HCEC 1CT (cell line): ENCODE measurements at regions not wholly inside any gene's neighbourhood (a gene's known extent, or its start where the extent isn't known, plus 50 kb on each side); places are given as distances from the start of the nearest gene placed in this dataset.

ENCODE experiments used
- DNase-seq: peaks from one replicate; pipeline ENCODE4 v3.0.0-alpha.2; 2017

GRCh38 chr5:124663101-124663506 lies 83.3 kb downstream of the ZNF608 start:
- no peak for DNase-seq

DNA sequence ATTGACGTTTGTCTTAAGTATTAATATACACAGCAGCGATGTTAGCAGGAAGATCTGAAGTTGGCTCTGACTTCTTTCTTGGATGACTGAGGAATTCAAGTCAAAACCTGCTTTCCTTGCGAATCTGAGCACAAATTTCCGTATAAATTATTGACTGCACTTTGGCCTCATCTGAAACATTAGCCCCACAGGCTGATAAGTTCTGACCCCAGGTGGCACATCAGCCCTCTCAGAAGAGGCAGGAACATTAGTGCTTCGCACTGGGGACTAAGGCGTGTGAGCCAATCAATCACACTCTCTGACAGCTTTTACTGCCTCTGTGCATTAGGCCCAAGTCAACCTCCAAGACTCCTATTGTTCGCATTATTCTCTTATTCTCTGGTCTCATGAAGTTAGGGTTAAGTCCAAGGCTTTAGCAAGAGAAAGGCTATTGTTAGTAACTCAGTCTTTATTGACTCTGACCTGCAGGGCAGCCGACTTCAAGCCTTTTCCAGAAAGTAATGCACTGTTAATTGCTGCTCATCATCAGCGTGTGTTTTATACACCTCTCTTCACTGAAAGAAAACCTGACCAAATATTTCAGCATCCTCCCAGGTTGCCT lies 84.2 kb downstream of the ZNF608 start:
- DNase-seq: no peak

DNA sequence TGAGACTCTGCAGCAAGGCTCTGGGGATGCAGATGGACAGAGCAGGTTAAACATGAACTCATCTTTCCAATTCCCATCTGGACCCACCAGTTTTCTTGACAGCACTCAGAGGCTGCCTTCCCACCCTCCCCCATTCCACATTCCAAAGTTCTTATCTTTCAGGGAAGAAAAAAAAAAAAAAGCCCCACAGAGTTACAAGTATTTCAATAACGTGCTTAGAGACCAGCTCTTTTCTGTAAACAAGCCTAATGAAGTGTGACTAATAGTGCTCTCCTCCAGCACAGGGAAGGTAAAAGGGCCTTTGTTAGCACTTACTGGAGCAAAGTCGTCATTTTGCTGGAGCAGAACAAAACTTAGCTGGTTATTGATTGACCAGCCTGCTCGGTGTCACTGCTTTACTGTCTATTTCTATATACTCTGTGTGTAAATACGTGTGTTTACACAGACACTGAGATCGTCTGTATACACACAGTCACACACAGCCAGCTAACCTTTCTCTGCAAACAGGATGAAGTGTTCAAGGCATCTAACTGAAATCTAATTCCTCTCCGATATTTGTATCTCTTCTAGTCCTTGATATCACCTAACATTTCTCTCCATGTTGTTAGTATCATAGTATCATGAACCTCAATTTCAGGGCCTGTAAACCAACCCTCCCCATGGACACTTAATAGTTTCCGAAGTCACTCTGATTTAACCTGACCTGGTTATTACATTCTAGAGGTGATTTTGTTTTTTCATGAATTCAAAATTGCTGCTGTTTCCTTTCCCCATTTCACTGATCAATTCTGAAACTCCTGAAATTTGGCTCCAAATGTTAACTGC lies 84.9 kb downstream of the ZNF608 start:
- peak; percentile 85 for DNase-seq

DNA sequence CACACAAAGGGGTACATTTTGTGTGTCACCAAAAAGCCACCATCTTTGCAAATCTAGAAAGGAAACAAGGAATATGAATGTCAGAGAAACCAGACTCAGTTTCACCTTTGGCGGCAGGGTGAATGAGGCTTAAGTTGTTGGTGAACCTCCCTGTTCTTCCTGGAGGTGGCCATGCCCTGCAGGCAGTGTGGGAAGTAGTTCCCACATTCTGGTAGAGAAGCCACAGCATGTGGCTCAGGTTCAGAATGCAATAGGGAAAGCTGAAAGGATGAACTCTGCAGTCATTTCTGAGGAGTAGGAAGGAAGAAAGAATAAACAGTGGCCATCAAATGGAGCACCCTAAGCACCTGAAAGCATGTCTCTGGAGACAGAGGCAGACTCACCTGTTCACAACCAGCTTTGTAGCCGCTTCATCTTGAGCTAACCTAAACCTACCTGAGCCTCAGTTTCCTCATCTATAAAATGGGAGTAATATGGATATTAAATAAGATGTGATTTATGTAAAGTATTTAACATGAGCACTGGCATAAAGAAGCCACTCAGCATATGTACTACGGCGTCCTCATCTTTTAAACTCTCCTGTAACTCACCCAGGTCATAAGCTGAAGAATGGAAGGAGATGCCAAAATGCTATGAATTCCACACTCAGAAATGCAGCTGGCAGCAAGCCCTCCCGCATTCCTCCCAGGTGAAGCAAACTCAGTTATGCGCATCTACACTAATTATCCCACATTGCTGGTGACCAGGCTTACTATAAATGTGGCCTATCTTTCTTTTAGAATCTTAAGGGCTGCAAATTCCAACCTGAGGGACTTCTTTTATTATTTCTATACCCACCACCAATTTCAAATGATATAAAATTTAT lies 86.0 kb downstream of the ZNF608 start:
- DNase-seq: peak; percentile 83

DNA sequence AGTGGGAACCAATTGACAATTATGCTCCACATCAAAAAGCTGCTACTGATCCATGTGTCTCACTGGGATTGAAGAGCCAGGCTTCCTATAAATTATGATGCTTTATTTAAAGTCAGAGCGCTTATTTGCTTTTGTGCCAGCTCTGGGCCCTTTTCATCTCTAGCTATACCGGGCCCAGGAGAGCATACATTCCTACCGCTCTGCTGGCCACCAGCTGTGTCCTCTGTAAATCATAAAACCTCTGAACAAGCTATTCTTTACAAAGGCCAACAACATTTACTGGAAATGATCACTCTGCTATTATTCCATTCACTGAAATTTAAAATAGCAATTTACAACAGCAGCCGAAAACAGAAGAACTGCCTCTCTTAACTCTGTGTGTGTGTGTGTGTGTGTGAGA lies 86.6 kb downstream of the ZNF608 start:
- DNase-seq: no peak

DNA sequence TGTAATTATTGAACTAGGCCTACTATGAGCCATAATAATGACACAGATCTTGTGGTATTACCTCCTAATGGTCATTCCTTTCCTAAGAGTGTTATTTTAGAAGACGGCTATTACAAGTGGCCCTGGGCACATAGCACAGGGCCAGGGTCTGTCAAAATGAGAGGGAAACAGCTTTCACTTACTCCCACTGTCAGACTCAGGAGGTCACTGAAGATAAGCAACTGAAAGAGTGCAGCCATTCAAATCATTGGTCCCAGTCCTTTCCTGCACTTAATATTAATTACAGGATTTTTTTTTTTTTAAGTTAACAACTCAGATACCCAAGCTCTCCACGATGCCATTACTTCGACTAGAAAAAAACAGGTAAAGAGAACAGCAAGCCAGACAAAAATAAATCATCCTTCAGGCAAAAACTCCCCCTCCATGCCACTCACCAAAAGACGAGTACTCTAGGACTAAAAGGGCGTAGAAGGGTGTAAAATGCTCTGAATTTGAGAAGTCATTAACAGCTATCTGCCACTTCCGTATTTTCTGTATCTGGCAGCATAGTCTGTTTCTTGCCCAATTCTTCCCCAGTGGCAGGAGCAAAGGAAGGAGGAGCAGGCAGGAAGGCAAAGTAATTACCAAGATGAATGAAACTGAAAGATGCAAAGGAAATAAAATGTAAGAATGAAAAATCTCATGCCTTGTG lies 87.4 kb downstream of the ZNF608 start:
- DNase-seq: no peak

DNA sequence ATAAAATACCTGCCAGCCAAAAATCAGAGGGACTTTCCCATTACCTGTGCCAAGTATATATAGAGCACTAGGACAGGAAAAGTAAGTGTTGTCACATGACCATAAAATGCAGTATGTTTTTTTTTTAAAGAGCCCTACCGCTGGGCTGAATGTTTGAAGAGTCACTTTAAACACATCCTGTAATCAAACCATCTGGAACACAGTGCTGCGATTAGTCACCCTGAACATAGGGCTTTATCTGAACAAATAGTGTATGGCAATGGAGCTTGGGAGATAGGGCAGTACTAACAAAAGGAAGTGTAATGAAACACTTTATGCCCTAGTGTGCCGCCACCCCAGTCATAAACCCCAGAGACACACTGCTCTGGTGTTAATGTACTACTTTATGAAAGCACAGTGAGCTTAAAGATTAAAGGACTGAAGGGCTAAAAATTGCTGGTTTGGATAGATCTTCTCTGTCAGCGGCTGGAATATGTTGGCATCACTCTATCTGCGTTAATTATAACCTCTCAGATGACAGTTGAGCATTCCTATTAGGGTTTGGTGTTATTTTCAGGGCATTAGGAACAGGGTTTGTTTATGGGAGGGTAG lies 90.4 kb downstream of the ZNF608 start:
- DNase-seq: peak; percentile 92

DNA sequence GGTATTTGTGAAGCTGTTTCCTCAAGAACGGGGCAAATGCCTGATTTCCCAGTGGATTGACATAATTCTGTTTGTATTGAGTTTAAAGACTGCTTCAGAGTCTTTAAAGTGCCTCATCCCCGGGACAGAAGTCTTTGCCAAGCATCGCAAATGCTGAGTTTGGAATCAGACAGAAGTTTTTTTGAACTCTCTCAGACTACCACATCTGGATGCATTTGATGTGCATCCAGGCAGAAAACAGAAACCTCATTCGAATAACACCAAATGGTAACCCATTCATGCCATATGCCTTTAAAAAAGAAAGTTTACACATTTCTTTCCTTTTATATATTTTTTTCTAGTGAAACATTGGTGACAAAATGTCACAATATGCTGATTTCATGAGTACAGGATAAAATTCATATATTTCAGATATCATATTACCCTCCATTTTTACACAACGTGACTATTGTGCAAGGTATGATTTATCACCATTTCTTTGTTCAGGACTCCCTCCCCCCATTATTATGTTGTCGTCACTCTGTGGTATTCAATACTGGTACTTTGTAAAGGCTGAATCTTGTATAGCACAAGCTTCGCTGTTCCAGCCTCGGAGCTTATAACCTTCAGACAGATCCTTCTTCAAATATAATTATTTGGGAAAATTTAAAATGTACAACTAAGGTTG lies 91.1 kb downstream of the ZNF608 start:
- peak; percentile 81 for DNase-seq

DNA sequence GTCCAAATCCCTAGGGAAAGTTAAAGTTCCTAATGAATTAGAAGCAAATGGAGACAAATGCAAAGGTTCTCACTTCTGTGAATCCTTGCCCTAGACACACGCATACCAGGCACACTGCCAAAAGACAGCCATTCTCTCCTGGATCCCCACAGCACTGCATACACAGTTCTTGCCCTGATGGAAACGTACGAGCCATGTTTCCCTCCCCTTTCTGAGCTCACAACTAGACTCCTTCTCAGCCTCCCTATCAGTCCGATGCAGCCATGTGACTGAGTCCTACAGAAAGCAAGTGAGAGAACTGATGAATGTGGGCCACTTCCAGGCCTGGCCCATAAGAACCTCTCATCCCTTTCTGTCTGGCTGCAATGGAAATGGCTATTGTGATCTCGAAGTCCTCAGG lies 92.0 kb downstream of the ZNF608 start:
- no peak for DNase-seq

DNA sequence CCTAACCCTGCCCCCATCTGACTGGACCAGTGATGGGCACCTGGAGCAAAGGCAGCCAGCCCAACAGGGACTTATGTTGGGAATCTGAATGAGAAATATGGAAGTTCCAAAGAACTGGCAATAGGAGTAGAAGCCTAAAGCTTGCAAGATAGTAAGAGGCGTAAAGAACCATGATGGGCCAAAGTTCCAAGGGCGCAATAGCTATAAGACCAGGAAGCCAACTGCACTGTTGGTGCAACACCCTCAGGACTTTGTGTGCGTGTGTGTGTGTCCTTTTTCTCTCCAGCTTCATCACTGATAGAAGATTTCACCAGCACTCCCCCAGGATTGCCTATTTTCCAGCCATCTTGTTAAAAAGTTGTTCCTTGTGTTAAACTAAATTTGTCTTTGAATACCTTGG lies 92.8 kb downstream of the ZNF608 start:
- no peak for DNase-seq

DNA sequence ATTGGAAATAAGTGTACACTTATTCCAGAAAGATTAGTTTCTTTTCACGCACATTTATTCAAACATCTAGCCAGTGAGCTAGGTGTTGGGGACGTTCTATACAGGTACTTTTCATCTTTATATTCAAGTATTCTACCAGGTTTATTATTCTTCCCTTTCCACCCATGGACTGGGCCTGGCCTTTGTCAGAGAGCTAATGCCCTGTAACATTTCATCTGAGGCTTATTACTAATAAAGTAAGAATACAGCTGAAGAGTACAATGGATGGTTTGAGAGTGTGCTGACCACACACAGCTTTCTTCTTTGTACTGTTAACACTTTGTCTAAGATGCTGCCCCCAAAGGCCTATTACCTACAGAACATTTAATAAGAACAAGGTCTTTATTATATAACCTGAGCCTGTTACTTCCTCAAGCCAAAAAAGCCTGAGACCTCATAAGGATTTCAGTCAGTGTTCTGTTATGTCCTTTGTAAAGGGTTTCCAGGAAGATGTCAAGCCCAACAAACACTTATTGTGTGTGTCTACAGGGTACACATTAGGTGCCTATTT lies 93.5 kb downstream of the ZNF608 start:
- no peak for DNase-seq

DNA sequence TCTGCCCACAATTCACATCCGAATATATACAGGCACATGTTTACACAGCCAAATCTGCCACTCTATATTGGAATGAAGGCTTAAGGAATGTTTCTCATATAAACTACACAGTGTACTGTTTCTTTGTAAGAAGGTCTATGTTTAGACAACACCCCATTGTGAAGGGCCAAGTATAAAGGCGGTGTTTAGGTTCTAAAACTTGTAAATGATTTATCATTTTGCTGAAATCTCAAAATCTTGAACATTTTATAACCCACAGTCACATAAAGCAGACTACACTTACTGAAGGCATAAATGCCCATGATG lies 94.0 kb downstream of the ZNF608 start:
- DNase-seq: peak; percentile 22

GRCh38 chr5:124651663-124652513 lies 94.6 kb downstream of the ZNF608 start:
- DNase-seq: peak; percentile 86

- no peak for DNase-seq
Observed at GRCh38 chr5:124650951-124651662, 95.3 kb downstream of the ZNF608 start.

DNA sequence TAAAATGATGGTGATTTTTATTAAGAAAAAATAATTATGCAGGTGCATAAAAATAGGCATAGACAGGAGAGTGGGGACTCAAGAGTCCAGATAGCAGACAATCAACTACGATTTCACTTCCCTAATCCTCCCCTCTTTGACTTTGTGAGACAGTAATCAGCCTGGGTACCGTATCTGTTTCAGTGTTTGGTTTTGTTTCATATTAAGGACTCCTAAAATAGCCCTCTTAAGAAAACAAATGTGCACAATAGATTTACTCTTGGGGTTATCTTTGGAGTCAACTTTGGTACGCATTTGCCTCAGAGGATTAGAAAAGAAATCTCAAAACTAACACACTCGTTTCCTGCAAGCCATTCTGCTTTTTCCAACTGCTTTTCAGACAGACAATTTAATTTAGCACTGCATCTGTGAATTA lies 96.3 kb downstream of the ZNF608 start:
- DNase-seq: no peak

DNA sequence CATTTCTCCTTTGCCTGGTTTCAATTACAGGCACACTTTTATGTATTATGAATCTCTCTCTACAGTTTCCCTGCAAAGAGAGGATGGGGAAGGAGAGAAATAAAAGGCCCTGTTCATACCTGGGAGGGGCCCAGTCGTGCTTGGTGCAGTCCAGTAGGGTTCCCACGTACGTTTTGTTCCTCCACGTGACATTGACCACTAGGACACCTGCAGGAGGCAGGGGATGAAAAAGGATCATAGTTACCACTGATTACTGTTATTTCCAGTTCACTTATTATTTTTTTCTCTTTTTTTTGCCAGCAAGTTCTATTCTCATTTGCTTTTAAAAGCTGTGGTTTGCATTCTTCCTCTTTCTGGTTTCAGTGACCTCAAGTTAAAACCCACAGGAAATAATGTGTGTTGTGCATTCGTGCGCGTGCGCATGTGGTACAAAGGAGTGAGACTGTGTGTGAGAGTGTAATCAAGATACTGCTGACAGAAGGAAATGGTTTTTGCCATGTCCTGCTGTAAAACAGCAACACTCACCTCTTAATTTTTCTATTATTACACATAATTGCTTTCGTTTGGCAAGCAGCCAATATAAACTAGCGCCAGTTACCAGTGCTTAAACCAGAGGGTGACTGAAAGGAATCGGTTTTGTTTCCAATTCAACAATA lies 96.8 kb downstream of the ZNF608 start:
- DNase-seq: no peak

DNA sequence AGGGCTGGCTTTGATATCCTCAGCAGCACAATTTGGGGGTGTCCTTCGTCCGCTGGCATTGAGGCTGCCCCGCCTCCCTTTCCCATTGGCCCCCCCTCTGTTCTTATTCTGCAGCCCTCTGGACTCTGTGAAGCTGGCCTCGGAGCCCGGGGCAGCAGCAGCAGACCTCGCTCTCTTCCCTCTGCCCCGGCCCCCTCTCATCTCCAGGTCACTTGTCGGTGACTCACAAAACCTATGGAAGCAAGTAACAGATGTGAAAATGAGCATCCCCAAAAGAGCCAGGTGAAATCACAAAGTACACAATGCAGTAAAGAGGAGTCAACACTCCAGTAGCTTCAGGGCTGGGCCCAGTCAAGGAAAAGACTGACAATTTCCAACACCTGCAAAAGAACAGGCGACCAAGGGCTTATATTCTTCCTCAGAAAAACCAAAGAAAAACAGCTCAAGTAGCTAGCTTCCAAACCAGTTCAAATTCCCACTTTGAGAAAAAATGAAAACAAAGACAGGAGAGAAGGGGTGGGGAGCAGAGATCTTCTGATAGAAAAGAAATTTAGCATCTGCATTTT lies 97.5 kb downstream of the ZNF608 start:
- no peak for DNase-seq

- DNase-seq: no peak
Observed at GRCh38 chr5:124647352-124647751, 99.1 kb downstream of the ZNF608 start.

- no peak for DNase-seq
Observed at GRCh38 chr5:124645396-124645795, 101.0 kb downstream of the ZNF608 start.
